NCI-H1694 (cell line): ENCODE measurements at regions not wholly inside any gene's neighbourhood (a gene's known extent, or its start where the extent isn't known, plus 50 kb on each side); places are given as distances from the start of the nearest gene placed in this dataset.
"Not testable (repeated sequence)": the region's sequence is repeated elsewhere in the genome, so short reads cannot be mapped to it uniquely, and the experiment has no call there.

Experiments
- DNase-seq: peaks from one replicate; lab custom pipeline; 2025; lab: John Stamatoyannopoulos, UW

DNA sequence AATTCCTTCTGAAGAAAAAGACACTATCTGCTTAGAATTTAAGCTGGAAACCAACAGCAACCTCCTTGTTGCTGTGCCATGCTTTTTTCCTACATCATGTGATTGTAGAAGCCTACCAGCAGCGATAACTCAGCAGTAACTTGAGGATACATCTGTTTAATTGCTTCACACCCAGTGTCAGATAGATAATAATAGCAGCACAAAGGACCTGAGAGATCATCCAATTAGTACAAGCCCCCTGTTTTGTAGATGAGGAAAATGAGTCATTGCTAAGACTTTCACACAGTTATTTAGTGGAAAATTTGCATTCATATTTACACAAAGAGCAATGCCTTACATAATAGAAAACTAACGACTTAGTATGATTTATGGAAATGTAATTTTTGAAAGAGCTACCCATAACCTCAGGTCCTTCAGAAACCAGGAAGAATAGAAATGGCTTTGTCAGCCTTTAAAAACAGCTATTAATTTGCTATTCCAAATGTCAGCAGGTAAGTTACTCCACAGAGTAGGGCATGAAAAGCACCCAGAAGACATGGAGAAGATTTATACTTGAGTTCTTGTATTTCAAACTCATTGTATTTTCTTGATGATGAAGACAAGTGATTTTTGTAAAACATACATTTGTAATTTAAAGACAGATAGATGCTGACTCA is 93.7 kb upstream of the SGCG start:
- DNase-seq: no peak

DNA sequence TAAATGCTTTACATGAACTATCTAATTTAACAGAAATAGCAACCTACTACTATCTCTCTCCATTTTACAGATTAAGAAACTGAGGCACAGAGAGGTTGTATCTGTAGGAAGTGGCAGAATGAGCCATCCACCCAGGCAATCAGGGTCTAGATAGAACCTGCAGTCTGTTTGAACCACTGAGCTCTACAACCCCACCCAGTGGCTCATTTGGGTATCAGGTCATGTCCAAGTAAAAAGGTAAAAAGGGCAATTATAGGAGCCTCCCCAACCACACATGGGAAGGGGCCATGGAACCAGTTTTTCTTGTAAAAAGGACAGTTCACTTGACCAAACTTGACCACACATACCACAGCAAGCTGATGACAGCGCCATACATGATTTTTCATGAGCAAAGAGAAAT is 92.9 kb upstream of the SGCG start:
- peak; percentile 0 for DNase-seq

DNA sequence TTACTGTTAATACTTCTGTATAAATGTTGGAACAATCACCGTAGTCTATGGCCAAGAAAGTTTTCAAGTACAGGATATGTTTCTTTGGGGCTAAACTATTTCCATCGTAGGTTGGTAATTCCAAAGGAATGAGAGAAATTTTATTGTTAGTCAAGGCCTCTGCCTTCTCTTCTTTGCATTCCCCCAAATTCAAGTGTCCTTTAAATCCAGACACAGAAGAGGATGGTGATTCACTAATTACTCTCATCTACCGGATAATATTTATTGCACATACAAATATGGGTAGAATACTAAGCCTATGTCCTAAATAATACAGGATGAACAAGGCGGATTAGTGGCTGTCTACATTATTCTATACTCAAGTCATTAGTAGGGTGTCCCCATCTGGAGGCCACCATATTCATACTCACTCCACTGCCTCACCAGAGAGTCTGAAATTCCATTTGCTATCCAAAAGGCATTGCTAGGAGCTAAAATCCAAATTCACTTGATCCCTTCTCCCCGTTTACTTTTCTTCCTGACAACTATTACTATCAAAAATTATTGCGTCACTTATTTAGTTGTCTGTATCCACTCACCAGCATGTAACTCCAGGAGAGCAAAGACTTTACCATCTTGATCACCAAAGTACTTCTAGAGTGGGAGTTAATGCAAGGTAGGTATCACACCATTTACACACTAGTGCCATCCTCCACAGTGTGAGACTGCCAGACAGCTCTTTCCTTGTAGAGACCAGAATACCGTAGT is 82.4 kb upstream of the SGCG start:
- DNase-seq: no peak

DNA sequence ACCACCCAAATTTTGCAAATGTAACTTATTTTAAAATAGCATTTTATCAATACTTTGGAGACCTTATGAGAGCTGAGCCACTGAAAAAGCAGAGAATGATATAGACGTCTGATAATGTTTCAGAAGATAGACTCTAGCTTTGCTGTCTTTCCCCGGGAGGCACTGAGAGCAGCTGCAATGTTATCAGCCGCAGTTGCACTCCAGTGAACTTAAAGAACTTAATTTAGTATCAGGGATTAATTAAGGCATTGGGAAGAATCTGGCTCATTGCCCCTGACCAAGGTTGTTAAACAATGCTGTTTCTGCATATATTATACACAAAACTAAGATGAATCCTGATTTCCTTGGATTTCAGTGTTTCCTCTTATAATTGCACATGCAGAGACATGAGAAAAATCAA is 75.7 kb upstream of the SGCG start:
- no peak for DNase-seq

DNA sequence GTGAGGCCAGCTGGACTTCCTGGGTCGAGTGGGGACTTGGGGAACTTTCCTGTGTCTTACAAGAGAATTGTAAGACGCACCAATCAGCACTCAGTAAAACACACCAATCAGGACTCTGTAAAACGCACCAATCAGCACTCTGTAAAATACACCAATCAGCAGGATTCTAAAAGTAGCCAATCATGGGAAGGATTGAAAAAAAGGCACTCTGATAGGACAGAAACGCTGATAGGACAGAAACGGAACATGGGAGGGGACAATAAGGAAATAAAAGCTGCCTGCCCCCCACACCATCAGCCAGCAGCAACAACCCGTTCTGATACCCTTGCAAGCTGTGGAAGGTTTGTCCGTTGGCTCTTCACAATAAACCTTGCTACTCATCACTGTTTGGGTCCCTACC is 73.1 kb upstream of the SGCG start:
- DNase-seq: no peak

DNA sequence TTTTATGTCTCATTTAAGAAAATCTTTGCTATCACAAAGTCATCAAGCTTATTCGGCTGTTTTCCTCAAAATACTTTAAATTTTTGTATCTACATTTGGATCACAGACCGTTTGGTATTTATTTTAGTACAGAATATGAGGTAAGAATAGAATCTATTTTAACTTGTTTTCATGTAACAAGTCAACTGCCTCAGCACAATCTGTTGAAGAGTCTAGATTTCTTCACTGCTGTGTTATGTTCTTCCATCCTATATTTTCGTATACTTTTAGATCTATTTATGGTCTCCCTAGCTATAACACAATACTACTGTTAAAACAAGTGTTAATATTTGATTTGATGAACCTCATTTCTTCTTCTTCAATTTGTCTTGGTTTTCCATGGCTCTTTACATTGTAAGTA is 61.6 kb upstream of the SGCG start:
- DNase-seq: no peak

DNA sequence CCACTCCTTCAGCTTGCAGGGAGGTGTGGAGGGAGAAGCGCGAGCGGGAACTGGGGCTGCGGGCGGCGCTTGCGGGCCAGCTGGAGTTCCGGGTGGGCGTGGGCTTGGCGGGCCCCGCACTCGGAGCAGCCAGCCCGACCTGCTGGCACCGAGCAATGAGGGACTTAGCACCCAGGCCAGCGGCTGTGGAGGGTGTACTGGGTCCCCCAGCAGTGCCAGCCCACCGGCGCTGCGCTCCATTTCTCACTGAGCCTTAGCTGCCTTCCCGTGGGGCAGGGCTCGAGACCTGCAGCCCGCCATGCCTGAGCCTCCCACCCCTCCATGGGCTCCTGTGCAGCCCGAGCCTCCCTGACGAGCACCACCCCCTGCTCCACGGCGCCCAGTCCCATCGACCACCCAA is 53.2 kb upstream of the SGCG start:
- not testable (repeated sequence) for DNase-seq

DNA sequence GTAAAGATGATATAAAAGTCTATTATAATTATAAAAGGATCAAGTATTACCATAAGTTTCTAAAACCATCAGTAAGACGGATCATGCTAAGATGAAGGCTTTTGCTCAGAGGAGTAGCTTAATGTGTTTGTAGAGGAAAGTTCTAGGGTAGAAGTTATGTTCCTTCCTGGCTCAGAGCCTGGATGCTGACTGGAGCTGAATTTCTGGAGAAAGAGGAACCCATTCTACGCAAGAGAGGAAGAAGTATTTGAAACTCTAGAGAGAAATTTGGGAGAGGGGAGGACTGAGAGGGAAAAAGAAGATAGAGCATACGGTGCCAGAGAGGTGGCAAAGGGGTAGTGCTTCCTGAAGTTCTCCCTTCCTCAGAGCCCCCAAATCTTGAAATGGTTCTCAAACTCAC is 51.4 kb upstream of the SGCG start:
- DNase-seq: no peak
